GM12878 (cell line): ENCODE measurements at regions not wholly inside any gene's neighbourhood (a gene's known extent, or its start where the extent isn't known, plus 50 kb on each side); places are given as distances from the start of the nearest gene placed in this dataset.

Source experiments
- CREB1 ChIP-seq: IDR thresholded peaks from 2 replicates; pipeline ENCODE4 v1.6.1; 2012; ENCODE audit warnings: low read depth, mild to moderate bottlenecking, inconsistent platforms
- CTCF ChIP-seq, 3 experiments: IDR thresholded peaks in 2 of 3; conservative IDR thresholded peaks in 1 of 3; 2 replicates each; pipeline ENCODE4 v1.5.1; 2011; ENCODE audit warnings: low read depth in 3 of 3, low read length in 3 of 3, mild to moderate bottlenecking in 3 of 3, control low read depth in 2 of 3, moderate library complexity in 2 of 3, inconsistent platforms in 1 of 3, mixed read lengths in 1 of 3; ENCODE audit not compliant: control insufficient read depth in 2 of 3, insufficient read depth in 1 of 3; ENCODE audit errors: extremely low read depth in 1 of 3
- EP300 ChIP-seq, 2 experiments: fragments of 150-350 bp in 1 of 2; IDR thresholded peaks; 2 replicates each; pipeline ENCODE4 v1.6.1; 2011 to 2012; ENCODE audit warnings: low read depth in 2 of 2, low read length in 2 of 2, borderline replicate concordance in 1 of 2, improper control_type of control experiment in 1 of 2, inconsistent platforms in 1 of 2; ENCODE audit not compliant: control insufficient read depth in 1 of 2
- MAX ChIP-seq: IDR thresholded peaks from 2 replicates; pipeline ENCODE4 v1.6.1; 2012; ENCODE audit warnings: low read depth, low read length, improper control_type of control experiment
- RAD21 ChIP-seq: IDR thresholded peaks from 2 replicates; pipeline ENCODE4 v1.6.1; 2011; ENCODE audit warnings: mild to moderate bottlenecking, low read depth, low read length, moderate library complexity; ENCODE audit not compliant: insufficient read depth
- RBBP5 ChIP-seq: fragments of 200-600 bp; sonication (generic); conservative IDR thresholded peaks from 2 replicates; pipeline ENCODE4 v1.6.1; 2016
- RCOR1 ChIP-seq: conservative IDR thresholded peaks from 2 replicates; pipeline ENCODE4 v1.6.1; 2012; ENCODE audit warnings: low read depth, low read length, improper control_type of control experiment
- USF2 ChIP-seq: IDR thresholded peaks from 2 replicates; pipeline ENCODE4 v1.6.1; 2011; ENCODE audit warnings: low read depth, low read length, improper control_type of control experiment, borderline replicate concordance
- ZBED1 ChIP-seq: IDR thresholded peaks from 2 replicates; pipeline ENCODE4 v1.6.1; 2016; ENCODE audit warnings: borderline replicate concordance

- no peak for TF ChIP-seq ZBED1
- TF ChIP-seq USF2: no peak
- no peak for TF ChIP-seq RBBP5
- TF ChIP-seq CTCF (IDR thresholded peaks at IDR 0.05 in 2 of 3, conservative IDR thresholded peaks at IDR 0.05 in 1 of 3; ENCODE audit: control insufficient read depth in 2 of 3, extremely low read depth in 1 of 3, insufficient read depth in 1 of 3, low read depth in 3 of 3, low read length in 3 of 3): no peak
- TF ChIP-seq EP300 (IDR thresholded peaks at IDR 0.05; ENCODE audit: borderline replicate concordance in 1 of 2, control insufficient read depth in 1 of 2, low read depth in 2 of 2, low read length in 2 of 2): no peak
- TF ChIP-seq RAD21: no peak
- no peak for TF ChIP-seq RCOR1
- TF ChIP-seq CREB1: no peak
- no peak for TF ChIP-seq MAX
Measured at GRCh38 chr20:11981366-11981947, 63.8 kb downstream of the BTBD3 start.
